ENCODE measurements at regions not wholly inside any gene's neighbourhood (a gene's known extent, or its start where the extent isn't known, plus 50 kb on each side); places are given as distances from the start of the nearest gene placed in this dataset.

GRCh38 chr18:29321561-29321960, 1144.6 kb upstream of the CDH2 start:
- DNase-seq: no peak

- DNase-seq: no peak
These were observed 1136.4 kb upstream of the CDH2 start for GRCh38 chr18:29313312-29313711.

DNA sequence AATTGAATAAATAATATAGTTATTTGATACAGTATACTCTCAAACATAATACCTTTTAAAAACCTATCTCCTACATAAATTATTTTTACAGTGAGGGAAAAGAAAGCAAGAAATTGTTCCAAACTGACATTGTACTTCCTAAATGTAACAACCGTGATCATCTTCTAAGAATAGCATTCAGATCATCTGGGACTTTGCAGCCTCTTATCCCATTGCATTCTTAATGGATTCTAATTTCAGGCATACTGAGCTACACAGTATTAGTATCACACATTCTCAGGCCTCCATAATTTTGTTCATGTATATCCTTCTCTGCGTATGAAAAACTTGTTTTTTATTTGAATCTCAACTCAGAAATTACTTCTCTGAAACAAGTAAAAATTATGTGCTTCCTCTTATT, 1134.7 kb upstream of the CDH2 start:
- no peak for DNase-seq

DNA sequence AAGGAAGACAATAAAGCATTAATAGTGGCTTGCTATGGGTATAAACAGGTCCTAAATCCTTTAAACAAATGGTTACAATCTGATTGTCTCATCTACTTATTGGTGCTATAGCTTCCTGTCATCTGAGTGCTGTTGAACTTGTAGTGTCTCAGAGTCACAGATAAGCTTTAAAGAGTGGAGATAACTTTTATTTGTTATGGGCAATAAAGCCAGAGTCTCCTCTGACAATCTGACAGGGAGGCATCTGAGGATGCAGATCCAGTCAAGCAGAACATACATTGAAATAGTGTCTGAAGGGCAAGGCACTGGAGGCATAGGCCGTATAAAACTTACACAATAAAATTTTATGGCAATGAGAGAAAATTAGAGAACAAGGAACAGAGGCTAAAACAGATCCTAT, 1132.4 kb upstream of the CDH2 start:
- DNase-seq: no peak

GRCh38 chr18:29307982-29308381, 1131.1 kb upstream of the CDH2 start:
- DNase-seq: no peak

DNA sequence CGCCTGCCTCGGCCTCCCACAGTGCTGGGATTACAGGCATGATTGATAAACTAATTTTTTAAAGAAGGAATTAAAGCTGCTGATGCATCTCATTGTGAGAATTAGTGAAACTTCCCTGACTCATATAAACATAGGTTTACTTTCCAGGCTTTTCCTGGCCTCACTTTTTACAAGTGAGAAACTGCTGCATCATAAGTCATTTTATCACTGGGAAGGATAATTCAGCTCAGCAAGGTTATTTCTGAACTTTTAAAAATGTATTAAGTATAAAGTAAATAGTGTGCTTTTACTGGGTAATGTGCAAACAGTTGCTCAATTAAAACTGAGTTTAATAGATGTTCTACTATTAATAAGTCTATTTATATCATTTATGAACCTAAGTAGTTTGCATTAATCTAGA, 1130.3 kb upstream of the CDH2 start:
- no peak for DNase-seq

DNA sequence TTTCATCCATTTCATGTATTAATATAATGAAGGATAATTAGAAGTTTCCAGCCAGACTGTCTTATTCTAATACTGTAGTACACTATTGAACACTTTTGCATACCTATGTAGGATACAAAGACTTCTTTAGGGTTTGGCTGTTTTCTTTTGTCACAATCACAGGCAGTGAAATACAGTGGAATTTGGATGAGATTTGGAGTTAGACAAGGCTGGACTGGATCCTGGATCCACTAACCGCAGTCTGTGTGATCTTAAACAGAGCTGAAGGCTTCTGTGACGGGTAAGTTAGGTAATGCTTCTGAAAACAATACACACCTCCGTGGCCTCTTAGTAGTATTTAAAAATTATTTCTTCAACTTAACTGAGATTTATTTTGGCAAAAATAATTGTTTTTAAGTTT, 1128.6 kb upstream of the CDH2 start:
- no peak for DNase-seq

DNA sequence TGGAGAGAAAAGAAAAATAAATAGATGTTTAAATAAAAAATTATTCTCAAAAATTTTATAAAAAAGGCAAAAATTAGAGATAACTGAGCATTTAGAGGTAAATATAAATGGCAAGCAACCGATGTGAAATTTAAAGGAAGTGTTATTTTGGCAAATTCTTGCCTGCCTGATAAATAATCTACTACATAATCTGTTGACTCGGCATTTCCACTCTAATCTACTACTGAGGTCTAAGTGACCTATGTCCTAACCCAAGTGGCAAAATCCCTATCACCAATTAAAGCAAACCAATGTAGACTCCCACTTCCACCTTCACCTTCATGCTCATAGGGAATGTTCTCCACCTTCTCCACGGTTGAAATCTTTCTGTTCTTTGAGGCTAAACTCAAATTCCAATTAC, 1124.1 kb upstream of the CDH2 start:
- DNase-seq: no peak

- DNase-seq: no peak
These were observed 1108.5 kb upstream of the CDH2 start for GRCh38 chr18:29285471-29285870.

- DNase-seq: no peak
These were observed 1094.6 kb upstream of the CDH2 start for GRCh38 chr18:29271501-29271900.

GRCh38 chr18:29259838-29260237, 1082.9 kb upstream of the CDH2 start:
- DNase-seq: no peak

DNA sequence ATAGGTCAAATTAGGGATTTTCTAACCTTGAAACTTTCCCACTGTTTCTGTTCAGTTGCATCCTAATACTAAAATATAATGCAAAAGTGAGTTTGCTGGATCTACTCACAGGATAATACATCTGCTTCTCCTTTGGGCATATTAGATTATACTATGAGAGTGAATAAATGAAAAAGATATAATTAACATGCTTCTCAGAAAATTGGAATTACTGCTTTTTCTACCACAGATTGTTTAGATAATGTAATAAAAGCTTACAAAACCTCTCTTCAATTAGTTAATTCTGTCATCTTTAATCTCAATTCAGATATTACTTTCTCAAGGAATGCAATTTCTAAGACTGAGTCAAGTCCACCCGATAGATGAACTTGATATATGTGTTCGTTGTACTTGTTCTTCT, 1077.2 kb upstream of the CDH2 start:
- no peak for DNase-seq

DNA sequence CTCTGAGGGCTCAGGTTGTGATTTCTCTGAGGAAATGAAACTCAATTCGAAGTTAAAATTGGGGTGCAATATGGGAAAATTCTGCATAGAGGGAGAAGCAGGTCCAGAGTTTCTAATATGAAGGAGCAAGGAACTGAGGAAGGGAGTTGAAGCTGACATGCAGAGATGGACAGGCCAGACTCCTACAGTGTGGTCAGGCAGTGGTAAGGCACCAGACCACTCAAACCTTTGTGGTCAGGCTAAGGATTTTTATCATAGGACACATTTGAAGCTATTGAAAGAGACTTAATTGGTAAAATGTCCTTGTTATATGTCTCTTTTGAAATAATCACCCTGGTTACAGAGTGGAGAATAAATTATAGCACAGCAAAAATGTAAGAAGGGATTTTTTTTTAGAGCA, 1074.8 kb upstream of the CDH2 start:
- DNase-seq: no peak

DNA sequence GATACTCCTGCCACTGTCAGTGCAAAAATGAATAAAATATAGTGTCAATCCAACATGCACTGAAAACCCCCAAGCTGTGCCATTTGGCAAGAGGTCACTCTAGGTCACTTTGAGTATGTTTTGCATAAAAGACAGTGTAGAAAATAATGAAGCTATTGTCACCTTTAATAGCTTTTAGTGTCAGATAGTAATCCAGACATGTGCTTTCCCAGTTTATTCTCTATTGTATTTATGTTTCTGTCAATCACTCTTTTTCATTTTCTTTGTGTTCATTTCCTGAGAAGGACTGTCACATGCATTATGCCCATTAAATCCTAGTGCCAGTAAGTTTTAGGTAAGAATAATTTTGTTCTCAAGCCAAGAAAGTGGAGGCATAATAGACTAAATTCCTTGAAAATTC, 1073.9 kb upstream of the CDH2 start:
- no peak for DNase-seq

DNA sequence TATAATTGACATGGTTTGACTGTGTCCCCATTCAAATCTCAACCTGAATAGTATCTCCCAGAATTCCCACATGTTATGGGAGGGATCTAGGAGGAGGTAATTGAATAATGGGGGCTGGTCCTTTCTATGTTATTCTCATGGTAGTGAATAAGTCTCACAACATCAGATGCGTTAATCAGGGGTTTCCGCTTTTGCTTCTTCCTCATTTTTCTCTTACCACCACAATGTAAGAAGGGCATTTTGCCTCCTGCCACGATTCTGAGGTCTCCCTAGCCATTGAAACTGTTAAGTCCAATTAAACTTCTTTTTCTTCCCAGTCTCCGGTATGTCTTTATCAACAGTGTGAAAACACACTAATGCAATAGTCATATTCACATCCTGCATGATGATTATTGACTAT, 1073.3 kb upstream of the CDH2 start:
- no peak for DNase-seq

GRCh38 chr18:29248805-29249204, 1071.9 kb upstream of the CDH2 start:
- DNase-seq: no peak

GRCh38 chr18:29241199-29241598, 1064.3 kb upstream of the CDH2 start:
- DNase-seq: no peak

DNA sequence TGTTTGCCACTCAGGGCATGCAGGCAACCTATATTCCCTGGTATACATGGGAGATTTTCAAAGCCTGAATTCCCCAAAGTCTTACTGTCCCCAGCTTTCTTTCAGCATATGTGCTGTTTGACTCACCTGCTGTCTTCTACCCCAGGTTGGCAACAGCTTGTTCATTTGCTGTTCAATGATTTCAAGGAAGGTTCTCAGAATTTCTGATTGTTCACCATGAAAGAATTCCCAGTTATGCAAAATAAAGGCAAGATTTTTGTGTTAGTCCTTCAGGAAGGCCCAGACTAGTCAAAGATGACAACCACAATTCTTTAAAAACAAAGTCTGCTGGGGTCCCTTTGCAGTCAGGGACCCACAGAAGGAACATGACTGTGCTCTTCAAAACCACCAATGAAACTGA, 1057.8 kb upstream of the CDH2 start:
- no peak for DNase-seq

DNA sequence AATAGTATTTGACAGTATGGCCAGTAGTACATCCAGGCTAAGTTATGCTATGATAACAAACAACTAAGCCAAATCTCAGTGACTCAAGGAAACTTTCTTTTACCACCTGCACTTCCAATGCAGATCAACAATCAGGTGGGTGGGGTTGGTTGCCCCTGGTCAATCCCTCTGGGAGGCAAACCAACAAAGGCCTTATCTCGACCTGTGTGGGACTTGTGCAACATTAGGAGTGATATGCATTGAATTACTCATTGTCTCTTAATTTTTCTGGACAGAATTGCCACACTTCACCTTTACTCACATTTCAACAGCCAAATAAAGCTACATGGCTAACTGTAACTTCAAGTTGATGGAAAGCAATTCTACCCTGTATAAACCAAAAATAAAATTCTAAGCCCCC, 1049.3 kb upstream of the CDH2 start:
- DNase-seq: no peak

- DNase-seq: no peak
These were observed 1048.4 kb upstream of the CDH2 start for GRCh38 chr18:29225351-29225750.

GRCh38 chr18:29218091-29218490, 1041.2 kb upstream of the CDH2 start:
- DNase-seq: no peak

DNA sequence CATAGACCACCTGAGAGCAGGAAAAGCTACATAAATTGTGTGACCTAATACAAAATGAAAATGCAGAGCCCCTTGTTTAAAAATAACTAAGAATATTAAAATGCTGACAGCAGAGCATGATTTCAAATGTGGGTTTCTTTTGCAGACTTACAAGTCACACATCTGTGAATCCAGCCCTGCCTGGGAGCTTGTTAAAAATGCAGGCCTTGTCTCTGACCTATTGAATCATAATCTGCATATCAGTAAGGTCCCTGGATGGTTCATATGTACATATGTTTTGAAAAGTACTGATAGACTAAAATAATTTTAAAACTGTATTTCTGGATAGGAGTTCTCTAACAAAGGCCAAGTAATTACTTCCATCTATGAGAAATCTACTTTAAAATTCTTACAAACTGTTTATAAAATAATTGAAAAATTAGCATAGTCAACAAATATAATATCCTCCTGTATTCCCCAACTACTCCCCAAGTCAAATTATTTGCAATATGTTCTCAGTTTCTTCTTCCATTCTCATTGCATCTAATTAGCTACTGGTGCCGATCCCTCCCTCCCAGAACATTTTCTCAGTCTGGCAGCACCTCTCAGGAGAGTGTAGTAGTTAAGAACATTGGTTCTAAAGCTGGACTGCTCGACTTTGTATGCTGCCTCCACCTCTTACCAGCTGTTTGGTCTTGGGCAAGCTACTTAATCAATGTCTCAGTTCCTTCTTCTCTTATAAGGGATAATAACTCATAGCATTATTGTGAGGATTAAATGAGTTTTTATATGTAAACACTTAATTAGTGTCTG, 1040.4 kb upstream of the CDH2 start:
- no peak for DNase-seq

DNA sequence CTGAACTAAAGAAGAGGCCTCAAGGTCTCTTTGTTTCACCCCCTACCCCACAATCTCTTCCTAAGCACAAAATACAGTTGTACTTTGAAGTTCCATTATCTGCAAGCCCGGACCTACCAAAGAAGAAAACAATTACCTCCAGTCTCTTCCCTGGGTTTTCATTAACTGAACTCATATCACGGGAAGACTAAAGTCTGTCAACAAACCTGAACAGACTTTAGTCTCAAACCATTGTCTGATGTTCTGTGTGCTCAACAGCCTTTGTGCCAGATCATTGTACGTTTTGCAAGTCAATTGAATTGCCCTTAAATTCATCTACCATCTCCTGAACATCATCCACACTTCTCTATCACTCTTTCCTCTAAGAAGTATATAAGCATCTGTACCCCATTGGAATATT, 1021.9 kb upstream of the CDH2 start:
- DNase-seq: no peak

DNA sequence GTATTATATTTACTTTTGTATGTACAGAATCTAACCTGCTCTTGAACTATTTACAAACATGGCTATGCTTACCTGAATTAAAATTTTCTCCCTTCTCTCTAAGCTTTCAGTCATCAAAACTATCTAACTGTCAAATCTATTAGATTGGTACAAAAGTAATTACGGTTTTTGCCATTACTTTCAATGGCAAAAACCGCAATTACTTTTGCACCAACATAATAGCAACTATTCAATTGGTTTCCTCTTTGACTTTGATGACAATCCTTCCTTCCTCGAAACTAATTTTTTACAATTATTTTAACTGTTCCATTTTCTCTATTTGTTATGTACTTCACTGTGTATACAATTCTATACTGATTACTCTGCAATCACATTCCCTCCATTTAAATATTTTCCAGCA, 1019.4 kb upstream of the CDH2 start:
- no peak for DNase-seq

- DNase-seq: no peak
These were observed 1014.3 kb upstream of the CDH2 start for GRCh38 chr18:29191263-29191662.

All from T-helper 2 cell (primary cell).